ENCODE measurements at regions not wholly inside any gene's neighbourhood (a gene's known extent, or its start where the extent isn't known, plus 50 kb on each side); places are given as distances from the start of the nearest gene placed in this dataset.

- TF ChIP-seq CTCF (conservative IDR thresholded peaks at IDR 0.05; ENCODE audit: low read depth, low read length), result no peak
- H3K4me3 ChIP-seq (ENCODE audit: low read depth, low read length), result no peak overlapping the region
- DNase-seq (ENCODE audit: low read depth), result no peak
These were observed 94.9 kb upstream of the UNC5C start for GRCh38 chr4:95643627-95644026.

- H3K4me3 ChIP-seq (ENCODE audit: low read depth, low read length), result no peak overlapping the region
- TF ChIP-seq CTCF (conservative IDR thresholded peaks at IDR 0.05; ENCODE audit: low read depth, low read length), result no peak
- DNase-seq (ENCODE audit: low read depth), result no peak
These were observed 92.8 kb upstream of the UNC5C start for GRCh38 chr4:95641571-95641970.

GRCh38 chr4:95640311-95640710 lies 91.5 kb upstream of the UNC5C start:
- no peak for TF ChIP-seq CTCF (conservative IDR thresholded peaks at IDR 0.05; ENCODE audit: low read depth, low read length)
- H3K4me3 ChIP-seq (ENCODE audit: low read depth, low read length), result no peak overlapping the region
- no peak for DNase-seq (ENCODE audit: low read depth)

- H3K4me3 ChIP-seq (ENCODE audit: low read depth, low read length), result no peak overlapping the region
- TF ChIP-seq CTCF (conservative IDR thresholded peaks at IDR 0.05; ENCODE audit: low read depth, low read length), result no peak
- no peak for DNase-seq (ENCODE audit: low read depth)
These were observed 90.2 kb upstream of the UNC5C start for GRCh38 chr4:95638920-95639501.

- no peak overlapping the region for H3K4me3 ChIP-seq (ENCODE audit: low read depth, low read length)
- TF ChIP-seq CTCF (conservative IDR thresholded peaks at IDR 0.05; ENCODE audit: low read depth, low read length), result peak; percentile 70
- DNase-seq (ENCODE audit: low read depth), result no peak
These were observed 88.3 kb upstream of the UNC5C start for GRCh38 chr4:95637043-95637600.

- H3K4me3 ChIP-seq (ENCODE audit: low read depth, low read length), result no peak overlapping the region
- TF ChIP-seq CTCF (conservative IDR thresholded peaks at IDR 0.05; ENCODE audit: low read depth, low read length), result no peak
These were observed 87.3 kb upstream of the UNC5C start for GRCh38 chr4:95636061-95636460.

GRCh38 chr4:95627709-95628108 lies 78.9 kb upstream of the UNC5C start:
- no peak for DNase-seq (ENCODE audit: low read depth)
- TF ChIP-seq CTCF (conservative IDR thresholded peaks at IDR 0.05; ENCODE audit: low read depth, low read length), result no peak
- no peak overlapping the region for H3K4me3 ChIP-seq (ENCODE audit: low read depth, low read length)

More at GRCh38 chr4:95636061-95636460, 87.3 kb upstream of the UNC5C start:
- DNase-seq (ENCODE audit: low read depth), result no peak
